Embryonic facial prominence (tissue), 1 donor: ENCODE measurements at regions not wholly inside any gene's neighbourhood (a gene's known extent, or its start where the extent isn't known, plus 50 kb on each side); places are given as distances from the start of the nearest gene placed in this dataset.
"Not testable (repeated sequence)": the region's sequence is repeated elsewhere in the genome, so short reads cannot be mapped to it uniquely, and the experiment has no call there.

Source experiments
- DNase-seq: peaks from one replicate; pipeline ENCODE4 v3.0.0-alpha.2; 2016; ENCODE audit errors: extremely low spot score

- no peak for DNase-seq
These were observed 98.2 kb upstream of the C14orf180 start for GRCh38 chr14:104481323-104481722.

DNA sequence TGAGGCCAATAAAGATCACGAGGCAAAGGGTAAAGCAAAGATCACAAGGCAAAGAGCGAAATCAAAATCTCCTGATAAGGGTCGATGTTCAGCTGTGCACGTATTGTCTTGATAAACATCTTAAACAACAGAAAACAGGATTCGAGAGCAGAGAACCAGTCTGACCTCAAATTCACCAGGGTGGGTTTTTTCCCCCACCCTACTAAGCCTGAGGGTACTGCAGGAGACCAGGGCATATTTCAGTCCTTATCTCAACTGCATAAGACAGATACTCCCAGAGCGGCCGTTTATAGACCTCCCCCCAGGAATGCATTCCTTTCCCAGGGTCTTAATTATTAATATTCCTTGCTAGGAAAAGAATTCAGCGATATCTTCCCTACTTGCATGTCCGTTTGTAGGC lies 97.5 kb upstream of the C14orf180 start:
- not testable (repeated sequence) for DNase-seq

- DNase-seq, result no peak
These were observed 93.2 kb upstream of the C14orf180 start for GRCh38 chr14:104486222-104486923.

DNA sequence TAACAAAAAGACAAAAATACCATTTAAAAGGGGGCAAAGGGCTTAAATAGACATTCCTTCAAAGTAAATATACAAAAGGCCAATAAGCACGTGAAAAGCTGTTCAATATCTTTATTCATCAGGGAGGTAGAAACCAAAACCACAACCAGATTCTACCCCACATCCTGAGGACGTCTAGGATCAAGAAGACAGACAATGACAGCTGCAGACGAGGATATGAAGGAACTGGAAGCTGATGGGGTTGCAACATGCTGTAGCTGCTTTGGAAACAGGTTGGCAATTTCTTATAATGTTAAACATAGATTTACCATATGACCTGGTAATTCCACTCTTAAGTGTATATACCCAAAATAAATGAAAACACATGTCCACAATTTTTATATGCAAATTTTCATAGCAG lies 85.1 kb upstream of the C14orf180 start:
- DNase-seq, result no peak

GRCh38 chr14:104496095-104496494 lies 83.5 kb upstream of the C14orf180 start:
- DNase-seq, result no peak

- no peak for DNase-seq
These were observed 79.5 kb upstream of the C14orf180 start for GRCh38 chr14:104499784-104500760.

- no peak for DNase-seq
These were observed 77.5 kb upstream of the C14orf180 start for GRCh38 chr14:104502060-104502459.

GRCh38 chr14:104503691-104504090 lies 75.9 kb upstream of the C14orf180 start:
- DNase-seq, result no peak

DNA sequence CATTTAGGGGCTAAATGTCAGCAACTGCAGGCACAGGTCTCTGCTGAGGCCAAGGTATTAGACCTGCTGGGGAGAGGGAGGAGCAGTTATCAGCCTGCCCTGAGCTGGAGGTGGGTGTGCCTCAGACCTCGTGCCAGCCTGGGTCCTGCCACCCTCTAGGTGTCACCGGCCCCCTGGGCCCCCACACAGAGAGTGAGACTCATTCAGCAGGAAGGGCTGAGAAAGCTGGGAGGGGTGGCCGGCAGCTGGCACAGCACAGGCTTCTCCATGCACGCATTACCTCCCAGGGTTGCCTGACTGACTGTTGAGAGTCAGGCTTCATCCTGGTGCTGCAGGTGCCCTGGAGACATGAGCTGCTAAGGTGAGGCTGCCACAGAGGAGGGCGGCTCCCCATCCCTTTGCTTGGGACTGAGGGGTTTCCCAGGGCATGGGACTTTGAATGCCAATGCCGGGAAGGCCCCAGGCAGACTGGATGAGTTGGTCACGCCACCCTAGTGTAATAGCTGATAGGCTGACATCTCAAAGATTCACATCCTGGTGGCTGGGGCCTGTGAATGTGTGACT lies 75.3 kb upstream of the C14orf180 start:
- DNase-seq, result no peak

GRCh38 chr14:104505085-104506074 lies 74.2 kb upstream of the C14orf180 start:
- no peak for DNase-seq

DNA sequence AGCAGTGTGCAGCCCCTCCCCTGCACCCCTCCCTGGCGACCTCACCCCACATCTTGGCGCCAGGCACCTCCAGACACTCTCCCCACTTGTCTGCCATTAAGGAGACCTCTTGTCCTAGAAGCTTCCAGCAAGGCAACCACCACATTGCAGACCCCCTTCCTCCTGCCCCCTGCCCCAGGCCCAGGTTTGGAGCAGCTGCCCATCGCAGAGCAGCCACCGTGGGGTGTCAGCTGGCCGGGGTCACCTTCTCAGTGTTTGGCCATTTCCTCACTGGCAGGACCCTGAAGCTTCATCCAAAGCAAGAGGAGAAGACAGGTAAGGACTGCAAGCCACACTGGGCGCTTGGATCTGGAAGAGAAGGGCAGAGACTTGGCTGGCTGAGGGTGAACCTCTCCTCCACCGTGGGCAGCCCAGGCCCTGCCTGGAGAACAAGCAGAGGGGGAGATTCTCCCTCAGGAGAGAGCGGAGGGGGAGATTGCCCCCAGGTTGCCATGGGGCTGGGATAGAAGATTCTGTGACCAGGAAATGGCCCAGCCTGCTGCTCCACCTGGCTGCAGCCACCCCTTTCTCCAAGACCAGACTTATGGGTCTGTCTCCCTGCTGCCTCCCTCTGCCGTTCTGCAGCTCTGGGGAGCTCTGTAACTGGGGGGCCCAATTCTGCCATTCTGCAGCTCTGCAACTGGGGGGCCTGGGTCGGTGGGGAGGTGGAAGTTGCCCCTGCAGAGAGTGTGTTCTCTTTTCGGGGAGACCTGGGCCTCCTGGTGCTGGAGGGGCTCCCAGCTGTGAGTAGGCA lies 72.9 kb upstream of the C14orf180 start:
- no peak for DNase-seq

DNA sequence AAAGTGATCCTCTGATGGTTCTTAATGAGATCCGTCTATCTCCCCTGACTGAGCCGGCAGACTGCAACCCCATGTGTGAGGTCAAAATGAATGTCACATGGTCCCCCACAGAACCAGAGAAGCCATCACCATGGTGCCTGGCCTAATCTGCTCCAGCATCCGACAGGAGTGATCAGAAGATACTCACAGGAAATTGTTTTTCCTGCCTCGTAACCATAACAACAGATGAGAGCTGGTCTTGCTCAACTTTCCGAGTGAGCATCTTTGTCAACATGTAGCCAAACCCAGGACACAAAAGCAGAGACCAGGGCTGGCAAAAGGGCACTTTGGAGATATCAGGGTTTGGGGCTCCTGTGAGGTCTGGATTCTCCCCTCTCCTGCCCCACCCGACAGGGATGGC lies 72.1 kb upstream of the C14orf180 start:
- DNase-seq, result no peak

- DNase-seq, result no peak
These were observed 69.9 kb upstream of the C14orf180 start for GRCh38 chr14:104509673-104510072.

DNA sequence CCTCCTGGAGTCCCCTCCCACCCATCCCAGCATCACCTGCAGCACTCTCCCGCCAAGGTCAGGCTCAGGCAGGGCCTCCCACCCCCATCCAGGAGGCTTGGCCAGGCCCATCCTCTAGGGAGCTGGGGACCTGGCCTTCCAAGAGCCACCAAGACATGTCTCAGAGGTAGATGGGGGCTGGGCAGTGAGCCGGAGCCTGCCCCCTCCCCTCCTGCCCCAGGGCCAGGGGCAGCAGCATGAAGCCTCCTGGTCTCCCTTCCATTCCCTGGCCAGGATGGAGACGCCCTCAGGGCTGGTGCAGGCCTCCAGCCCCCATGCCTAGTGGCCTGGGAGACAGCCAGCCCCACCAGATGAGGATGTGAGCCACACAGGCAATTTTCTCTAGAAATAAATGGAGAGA lies 69.3 kb upstream of the C14orf180 start:
- DNase-seq, result no peak

GRCh38 chr14:104510794-104511611 lies 68.6 kb upstream of the C14orf180 start:
- no peak for DNase-seq

- no peak for DNase-seq
These were observed 67.5 kb upstream of the C14orf180 start for GRCh38 chr14:104512061-104512460.

- DNase-seq, result no peak
These were observed 66.6 kb upstream of the C14orf180 start for GRCh38 chr14:104512771-104513640.

- DNase-seq, result no peak
These were observed 65.9 kb upstream of the C14orf180 start for GRCh38 chr14:104513641-104514046.
